DMS53 treated with DMSO at 0.1 percent for 48 hours (cell line): ENCODE measurements at regions not wholly inside any gene's neighbourhood (a gene's known extent, or its start where the extent isn't known, plus 50 kb on each side); places are given as distances from the start of the nearest gene placed in this dataset.

Experiments used
- DNase-seq: peaks from one replicate; lab custom pipeline; 2025; ENCODE audit not compliant: unreplicated experiment; lab: John Stamatoyannopoulos, UW

GRCh38 chr5:123244458-123244857 is 155.4 kb downstream of the PRDM6 start:
- DNase-seq = no peak
